Lower lobe of right lung (tissue), 2 donors: ENCODE measurements at regions not wholly inside any gene's neighbourhood (a gene's known extent, or its start where the extent isn't known, plus 50 kb on each side); places are given as distances from the start of the nearest gene placed in this dataset.
"Not testable (repeated sequence)": the region's sequence is repeated elsewhere in the genome, so short reads cannot be mapped to it uniquely, and the experiment has no call there.

ENCODE experiments used
- ATAC-seq, 2 donors: fragments of 200-7000 bp; cut with Tn5 transposase; one replicate each; pipeline ENCODE4 v1.9.1; 2020 to 2022; ENCODE audit warnings: mild to moderate bottlenecking in 2 of 2, moderate library complexity in 2 of 2
- DNase-seq: peaks from one replicate; pipeline ENCODE4 v3.0.0-alpha.2; 2020
- H3K27ac ChIP-seq: fragments of 200-600 bp; one replicate; pipeline ENCODE4 v1.8.0; 2022
- H3K27me3 ChIP-seq: fragments of 200-600 bp; one replicate; pipeline ENCODE4 v1.8.0; 2022; ENCODE audit warnings: low read depth
- H3K36me3 ChIP-seq: fragments of 200-600 bp; one replicate; pipeline ENCODE4 v1.8.0; 2022; ENCODE audit warnings: mild to moderate bottlenecking
- H3K4me1 ChIP-seq: fragments of 200-600 bp; one replicate; pipeline ENCODE4 v1.8.0; 2022
- H3K4me3 ChIP-seq: fragments of 200-600 bp; one replicate; pipeline ENCODE4 v1.8.0; 2022; ENCODE audit warnings: mild to moderate bottlenecking
- H3K9me3 ChIP-seq: fragments of 200-600 bp; one replicate; pipeline ENCODE4 v1.8.0; 2022
- intact Hi-C: fragments of 100-400 bp; cut with DNase I; formaldehyde crosslinking; loops from one replicate; pipeline ENCODE4 v1.11.0; 2022
- TF ChIP-seq, protein P1 (sequence below): fragments of 200-600 bp; IDR thresholded peaks from one replicate; pipeline ENCODE4 v1.8.0; 2022; ENCODE audit warnings: antibody characterized with exemption, mild to moderate bottlenecking
- donor health status: DM: no; HTN: yes; CAD: no; lungs with severe emphysema.

DNA sequence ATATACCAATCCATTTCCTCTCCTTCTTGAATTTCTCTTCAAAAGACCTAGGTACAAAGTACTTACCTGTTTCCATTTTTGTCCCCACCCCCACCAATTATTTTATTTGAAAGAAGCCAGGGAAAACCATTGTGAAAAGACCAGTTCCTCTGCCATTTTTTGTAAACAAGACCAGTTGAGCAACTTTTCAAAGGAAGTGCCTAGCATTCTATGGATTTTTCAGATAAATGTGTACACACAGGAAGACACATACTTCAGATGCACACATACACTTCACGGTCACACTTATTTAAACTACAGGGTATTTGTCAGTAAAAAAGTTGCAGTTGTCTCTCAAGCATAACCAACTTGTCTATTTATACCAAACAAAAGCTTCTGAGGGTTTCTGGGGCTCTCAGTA lies 587.2 kb upstream of the KLHL4 start:
- Histone ChIP-seq H3K9me3 (no peaks in the 10 kb centered on the region), H3K4me3 (no peak overlapping the region), H3K27ac (no peak overlapping the region), H3K27me3 (no peaks in the 10 kb centered on the region), H3K4me1 (no peaks in the 10 kb centered on the region), H3K36me3 (no peaks in the 10 kb centered on the region)
- no peak for DNase-seq
- TF ChIP-seq, protein P1, sequence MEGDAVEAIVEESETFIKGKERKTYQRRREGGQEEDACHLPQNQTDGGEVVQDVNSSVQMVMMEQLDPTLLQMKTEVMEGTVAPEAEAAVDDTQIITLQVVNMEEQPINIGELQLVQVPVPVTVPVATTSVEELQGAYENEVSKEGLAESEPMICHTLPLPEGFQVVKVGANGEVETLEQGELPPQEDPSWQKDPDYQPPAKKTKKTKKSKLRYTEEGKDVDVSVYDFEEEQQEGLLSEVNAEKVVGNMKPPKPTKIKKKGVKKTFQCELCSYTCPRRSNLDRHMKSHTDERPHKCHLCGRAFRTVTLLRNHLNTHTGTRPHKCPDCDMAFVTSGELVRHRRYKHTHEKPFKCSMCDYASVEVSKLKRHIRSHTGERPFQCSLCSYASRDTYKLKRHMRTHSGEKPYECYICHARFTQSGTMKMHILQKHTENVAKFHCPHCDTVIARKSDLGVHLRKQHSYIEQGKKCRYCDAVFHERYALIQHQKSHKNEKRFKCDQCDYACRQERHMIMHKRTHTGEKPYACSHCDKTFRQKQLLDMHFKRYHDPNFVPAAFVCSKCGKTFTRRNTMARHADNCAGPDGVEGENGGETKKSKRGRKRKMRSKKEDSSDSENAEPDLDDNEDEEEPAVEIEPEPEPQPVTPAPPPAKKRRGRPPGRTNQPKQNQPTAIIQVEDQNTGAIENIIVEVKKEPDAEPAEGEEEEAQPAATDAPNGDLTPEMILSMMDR, result no peak
- intact Hi-C loops, result no loop called here
- ATAC-seq, result no peak

DNA sequence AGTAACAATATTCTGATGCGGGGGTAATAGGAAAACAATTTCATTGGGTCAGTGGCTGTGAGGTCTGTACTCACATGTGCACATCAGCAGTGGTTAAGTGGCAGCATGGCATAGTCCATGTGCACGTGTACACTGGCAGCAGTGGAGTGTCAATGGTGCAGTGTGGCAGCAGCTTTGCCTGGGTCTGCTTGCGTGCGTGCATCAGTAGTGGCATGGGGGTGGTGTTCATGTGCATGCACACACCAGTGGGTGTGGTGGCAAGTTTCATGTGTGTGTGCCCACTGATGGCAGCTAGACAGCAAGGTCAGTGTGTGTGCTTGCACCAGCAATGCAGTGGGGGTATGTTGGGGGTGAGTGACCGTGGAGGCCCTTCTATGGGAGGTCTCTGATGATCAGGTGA lies 581.6 kb upstream of the KLHL4 start:
- Histone ChIP-seq H3K4me3 (no peak overlapping the region), H3K36me3 (no peaks in the 10 kb centered on the region), H3K4me1 (no peaks in the 10 kb centered on the region), H3K9me3 (no peaks in the 10 kb centered on the region), H3K27me3 (no peaks in the 10 kb centered on the region), H3K27ac (no peak overlapping the region)
- no peak for ATAC-seq
- intact Hi-C loops, result no loop called here
- no peak for DNase-seq
- TF ChIP-seq, protein P1, result no peak

DNA sequence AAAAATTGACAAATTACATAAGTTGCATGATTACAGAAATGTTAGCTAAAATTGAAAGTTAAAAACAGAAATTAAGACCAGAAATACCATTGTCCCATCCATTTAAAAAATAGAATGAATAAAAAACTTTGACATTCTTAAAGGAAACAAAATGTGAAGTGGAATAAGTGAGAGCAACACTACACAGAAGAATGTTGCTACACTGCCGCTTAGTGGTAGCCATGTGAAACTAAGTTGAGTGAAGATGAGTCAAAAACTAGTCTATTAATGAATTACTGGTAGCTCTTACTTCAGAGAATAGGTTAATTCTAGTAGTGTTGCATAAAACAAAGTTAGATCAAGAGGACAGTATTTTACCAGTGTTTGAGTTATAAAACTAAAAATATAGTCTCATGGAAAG lies 571.0 kb upstream of the KLHL4 start:
- ATAC-seq, result peak in 1 of 2 donors; percentile 57
- H3K9me3 ChIP-seq, result no peaks in the 10 kb centered on the region
- H3K4me1 ChIP-seq, result no peaks in the 10 kb centered on the region
- intact Hi-C loops, result no loop called here
- no peak overlapping the region for H3K4me3 ChIP-seq
- H3K27ac ChIP-seq, result no peak overlapping the region
- no peaks in the 10 kb centered on the region for H3K36me3 ChIP-seq
- no peak for DNase-seq
- H3K27me3 ChIP-seq, result no peaks in the 10 kb centered on the region
- TF ChIP-seq, protein P1, result peak; percentile 35

- H3K9me3 ChIP-seq, result no peaks in the 10 kb centered on the region
- intact Hi-C loops, result no loop called here
Measured at GRCh38 chrX:86964321-86964720, 553.3 kb upstream of the KLHL4 start.

GRCh38 chrX:86981326-86981879 lies 536.2 kb upstream of the KLHL4 start:
- Histone ChIP-seq H3K9me3 (no peaks in the 10 kb centered on the region), H3K36me3 (no peaks in the 10 kb centered on the region), H3K4me1 (no peaks in the 10 kb centered on the region), H3K4me3 (no peak overlapping the region), H3K27me3 (no peaks in the 10 kb centered on the region), H3K27ac (no peak overlapping the region)
- TF ChIP-seq, protein P1, result no peak
- DNase-seq (no peak), ATAC-seq (no peak)
- intact Hi-C loops, result no loop called here

More at GRCh38 chrX:86964321-86964720, 553.3 kb upstream of the KLHL4 start:
- H3K4me1 ChIP-seq, result no peaks in the 10 kb centered on the region
- no peaks in the 10 kb centered on the region for H3K27me3 ChIP-seq
- ATAC-seq (no peak), DNase-seq (no peak)
- TF ChIP-seq, protein P1, result no peak
- H3K27ac ChIP-seq, result no peak overlapping the region
- no peak overlapping the region for H3K4me3 ChIP-seq
- H3K36me3 ChIP-seq, result no peaks in the 10 kb centered on the region

DNA sequence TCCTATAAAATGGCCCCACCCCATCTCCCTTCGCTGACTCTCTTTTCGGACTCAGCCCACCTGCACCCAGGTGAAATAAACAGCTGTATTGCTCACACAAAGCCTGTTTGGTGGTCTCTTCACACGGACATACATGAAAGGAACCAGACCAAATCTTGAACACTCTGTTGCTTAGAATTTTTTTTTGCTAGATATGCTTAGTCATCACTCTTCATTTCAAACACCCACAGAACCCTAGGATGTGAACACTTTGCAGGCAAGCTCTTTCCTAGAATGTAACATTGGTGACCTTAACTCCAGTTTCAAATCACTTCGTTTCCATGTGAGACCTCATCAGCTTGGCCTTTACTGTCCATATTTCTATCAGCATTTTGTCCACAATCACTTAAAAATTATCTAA lies 530.3 kb upstream of the KLHL4 start:
- DNase-seq, H3K4me3 ChIP-seq, H3K27ac ChIP-seq, intact Hi-C loops, H3K4me1 ChIP-seq, ATAC-seq, H3K36me3 ChIP-seq, H3K27me3 ChIP-seq, H3K9me3 ChIP-seq: not testable (repeated sequence)
